ENCODE measurements at regions not wholly inside any gene's neighbourhood (a gene's known extent, or its start where the extent isn't known, plus 50 kb on each side); places are given as distances from the start of the nearest gene placed in this dataset.

- H3K27ac Mint-ChIP-seq = no peak overlapping the region
Observed at GRCh38 chr16:5582529-5582928, 484.9 kb upstream of the EEF2KMT start.

GRCh38 chr16:5581908-5582307 lies 484.3 kb upstream of the EEF2KMT start:
- Mint-ChIP-seq H3K36me3 (no peaks in the 10 kb centered on the region), H3K27ac (no peak overlapping the region), H3K4me3 (no peak overlapping the region), H3K9me3 (ENCODE audit: low read depth) (no peaks in the 10 kb centered on the region), H3K4me1 (ENCODE audit: low read depth) (no peaks in the 10 kb centered on the region), H3K27me3 (peaks cover 10% of the 10 kb centered on the region)

More at GRCh38 chr16:5582529-5582928, 484.9 kb upstream of the EEF2KMT start:
- H3K4me1 Mint-ChIP-seq (ENCODE audit: low read depth) = no peaks in the 10 kb centered on the region
- no peak overlapping the region for H3K4me3 Mint-ChIP-seq
- H3K36me3 Mint-ChIP-seq = no peaks in the 10 kb centered on the region
- no peaks in the 10 kb centered on the region for H3K9me3 Mint-ChIP-seq (ENCODE audit: low read depth)
- H3K27me3 Mint-ChIP-seq = peaks cover 10% of the 10 kb centered on the region

DNA sequence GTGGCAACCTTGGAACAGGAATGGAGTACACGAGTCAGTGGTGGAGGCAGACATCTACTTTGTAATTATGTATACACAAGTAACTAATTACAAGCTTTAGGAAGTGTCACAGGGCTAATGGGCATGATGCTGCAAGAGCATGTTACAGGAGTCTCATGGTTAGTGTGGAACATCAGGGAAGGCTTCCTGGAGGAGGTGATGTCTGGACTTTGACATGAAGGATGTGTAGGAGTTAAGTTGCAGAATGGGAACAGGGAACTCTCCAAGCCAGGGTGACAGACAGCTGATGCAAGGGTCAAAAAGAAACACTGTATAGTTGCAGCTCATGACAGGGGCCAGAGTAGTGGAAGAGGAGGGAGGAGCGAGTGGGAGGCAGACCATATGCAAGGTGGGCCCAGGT lies 483.8 kb upstream of the EEF2KMT start:
- Mint-ChIP-seq H3K9me3 (ENCODE audit: low read depth) (no peaks in the 10 kb centered on the region), H3K27me3 (peaks cover 10% of the 10 kb centered on the region), H3K36me3 (no peaks in the 10 kb centered on the region), H3K27ac (no peak overlapping the region), H3K4me3 (no peak overlapping the region), H3K4me1 (ENCODE audit: low read depth) (no peaks in the 10 kb centered on the region)

- Mint-ChIP-seq H3K36me3 (no peaks in the 10 kb centered on the region), H3K27ac (no peak overlapping the region), H3K4me1 (ENCODE audit: low read depth) (no peaks in the 10 kb centered on the region)
Observed at GRCh38 chr16:5580772-5581171, 483.2 kb upstream of the EEF2KMT start.

GRCh38 chr16:5580296-5580695 lies 482.7 kb upstream of the EEF2KMT start:
- Mint-ChIP-seq H3K27me3 (peaks cover 4% of the 10 kb centered on the region), H3K36me3 (no peaks in the 10 kb centered on the region), H3K4me3 (no peak overlapping the region), H3K9me3 (ENCODE audit: low read depth) (no peaks in the 10 kb centered on the region), H3K27ac (no peak overlapping the region), H3K4me1 (ENCODE audit: low read depth) (no peaks in the 10 kb centered on the region)

More at GRCh38 chr16:5580772-5581171, 483.2 kb upstream of the EEF2KMT start:
- peaks cover 8% of the 10 kb centered on the region for H3K27me3 Mint-ChIP-seq
- H3K4me3 Mint-ChIP-seq = no peak overlapping the region
- no peaks in the 10 kb centered on the region for H3K9me3 Mint-ChIP-seq (ENCODE audit: low read depth)

DNA sequence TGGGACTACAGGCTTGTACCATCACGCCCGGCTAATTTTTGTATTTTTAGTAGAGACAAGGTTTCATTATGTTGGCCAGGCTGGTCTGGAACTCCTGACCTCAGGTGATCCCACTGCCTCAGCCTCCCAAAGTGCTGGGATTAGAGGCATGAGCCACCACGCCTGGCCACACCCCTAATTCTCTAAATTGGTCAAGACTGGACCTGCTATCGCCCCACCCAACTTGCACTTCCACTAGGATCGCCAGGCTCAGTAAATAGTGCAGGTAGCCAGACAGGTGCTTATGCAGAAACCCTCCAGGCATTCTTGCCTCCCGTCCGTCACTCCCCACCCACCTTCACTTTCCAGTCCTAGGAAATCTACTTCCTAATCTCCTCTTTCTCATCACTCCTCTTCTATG lies 481.4 kb upstream of the EEF2KMT start:
- Mint-ChIP-seq H3K9me3 (ENCODE audit: low read depth) (no peaks in the 10 kb centered on the region), H3K27me3 (peaks cover 3% of the 10 kb centered on the region), H3K27ac (no peak overlapping the region), H3K36me3 (no peaks in the 10 kb centered on the region), H3K4me3 (no peak overlapping the region), H3K4me1 (ENCODE audit: low read depth) (no peaks in the 10 kb centered on the region)

GRCh38 chr16:5577463-5577862 lies 479.9 kb upstream of the EEF2KMT start:
- Mint-ChIP-seq H3K27me3 (peaks cover 5% of the 10 kb centered on the region), H3K36me3 (no peaks in the 10 kb centered on the region), H3K4me1 (ENCODE audit: low read depth) (no peaks in the 10 kb centered on the region), H3K27ac (no peak overlapping the region), H3K9me3 (ENCODE audit: low read depth) (no peaks in the 10 kb centered on the region), H3K4me3 (no peak overlapping the region)

DNA sequence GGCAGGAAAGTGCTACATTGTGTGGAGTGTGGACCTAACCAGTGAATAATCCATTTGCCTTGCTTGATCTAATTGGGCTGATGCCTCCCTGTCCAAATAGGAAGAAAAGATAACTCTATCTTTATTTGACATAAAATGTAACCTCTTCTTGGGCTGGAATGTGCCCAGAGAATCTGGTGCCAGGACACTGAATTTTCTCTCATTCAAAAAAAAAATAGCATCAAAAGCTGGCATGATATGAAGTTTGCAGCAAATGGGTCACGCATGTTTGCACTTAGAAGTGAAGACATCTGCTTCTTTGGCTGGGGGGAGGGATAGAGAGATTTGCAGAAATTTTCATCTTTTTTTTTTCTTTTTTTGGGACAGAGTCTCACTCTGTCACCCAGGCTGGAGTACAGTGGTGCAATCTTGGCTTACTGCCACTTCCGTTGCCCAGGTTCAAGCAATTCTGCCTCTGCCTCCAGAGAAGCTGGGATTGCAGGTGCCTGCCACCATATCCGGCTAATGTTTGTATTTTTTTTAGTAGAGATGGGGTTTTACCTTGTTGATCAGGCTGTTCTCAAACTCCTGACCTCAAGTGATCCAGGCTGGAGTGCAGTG lies 478.2 kb upstream of the EEF2KMT start:
- Mint-ChIP-seq H3K9me3 (ENCODE audit: low read depth) (no peaks in the 10 kb centered on the region), H3K4me3 (no peak overlapping the region), H3K36me3 (no peaks in the 10 kb centered on the region), H3K27me3 (peaks cover 5% of the 10 kb centered on the region), H3K4me1 (ENCODE audit: low read depth) (no peaks in the 10 kb centered on the region), H3K27ac (no peak overlapping the region)

GRCh38 chr16:5575121-5575520 lies 477.5 kb upstream of the EEF2KMT start:
- Mint-ChIP-seq H3K4me3 (no peak overlapping the region), H3K27ac (no peak overlapping the region), H3K9me3 (ENCODE audit: low read depth) (no peaks in the 10 kb centered on the region), H3K27me3 (peaks cover 5% of the 10 kb centered on the region), H3K36me3 (no peaks in the 10 kb centered on the region), H3K4me1 (ENCODE audit: low read depth) (no peaks in the 10 kb centered on the region)

GRCh38 chr16:5572056-5572455 lies 474.5 kb upstream of the EEF2KMT start:
- no peaks in the 10 kb centered on the region for H3K36me3 Mint-ChIP-seq
- H3K4me3 Mint-ChIP-seq = no peak overlapping the region
- peaks cover 5% of the 10 kb centered on the region for H3K27me3 Mint-ChIP-seq
- H3K27ac Mint-ChIP-seq = no peak overlapping the region
- H3K9me3 Mint-ChIP-seq (ENCODE audit: low read depth) = peaks cover 3% of the 10 kb centered on the region
- H3K4me1 Mint-ChIP-seq (ENCODE audit: low read depth) = no peaks in the 10 kb centered on the region

GRCh38 chr16:5571446-5571845 lies 473.9 kb upstream of the EEF2KMT start:
- H3K4me3 Mint-ChIP-seq = no peak overlapping the region
- H3K27me3 Mint-ChIP-seq = peaks cover 5% of the 10 kb centered on the region
- no peaks in the 10 kb centered on the region for H3K4me1 Mint-ChIP-seq (ENCODE audit: low read depth)
- H3K9me3 Mint-ChIP-seq (ENCODE audit: low read depth) = peaks cover 3% of the 10 kb centered on the region
- H3K36me3 Mint-ChIP-seq = no peaks in the 10 kb centered on the region
- H3K27ac Mint-ChIP-seq = no peak overlapping the region

DNA sequence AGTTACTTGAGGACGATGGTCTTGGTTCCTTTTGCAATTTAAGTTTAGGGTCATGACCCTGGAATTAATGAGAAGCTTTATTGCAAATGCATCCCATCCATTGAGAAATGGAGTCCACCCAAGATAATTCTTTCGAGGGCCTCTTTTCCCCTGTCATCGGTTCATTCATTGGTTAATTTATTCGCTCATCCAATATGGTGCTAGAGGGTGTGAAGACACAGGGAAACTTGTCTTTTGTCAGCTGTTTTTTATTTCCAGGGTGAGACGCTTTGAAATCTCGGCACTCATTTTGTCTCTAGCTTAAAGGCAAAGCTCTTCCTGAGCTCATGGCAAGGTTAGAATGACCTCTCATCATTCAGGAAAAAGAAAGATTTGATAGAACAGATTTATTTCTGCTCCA lies 464.2 kb upstream of the EEF2KMT start:
- no peaks in the 10 kb centered on the region for H3K27me3 Mint-ChIP-seq
- H3K9me3 Mint-ChIP-seq (ENCODE audit: low read depth) = peaks cover 8% of the 10 kb centered on the region
- H3K4me3 Mint-ChIP-seq = no peak overlapping the region
- no peak overlapping the region for H3K27ac Mint-ChIP-seq
- no peaks in the 10 kb centered on the region for H3K36me3 Mint-ChIP-seq
- peaks cover 2% of the 10 kb centered on the region for H3K4me1 Mint-ChIP-seq (ENCODE audit: low read depth)

DNA sequence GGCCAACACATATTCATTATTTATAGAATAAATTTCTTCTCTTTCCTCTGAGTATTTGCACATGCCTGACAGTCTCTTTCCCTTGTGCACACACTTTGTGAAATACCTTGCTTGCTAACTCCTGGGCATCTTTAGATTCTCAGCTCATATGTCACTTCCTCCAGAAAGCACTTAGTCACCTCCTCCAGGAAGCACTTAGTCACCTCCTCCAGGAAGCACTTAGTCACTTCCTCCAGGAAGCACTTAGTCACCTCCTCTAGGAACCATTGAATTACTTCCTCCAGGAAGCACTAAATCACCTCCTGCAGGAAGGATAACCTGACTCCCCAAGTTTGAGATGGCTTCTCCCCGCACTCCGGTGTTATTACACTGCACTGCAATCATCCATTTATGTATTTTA lies 462.5 kb upstream of the EEF2KMT start:
- Mint-ChIP-seq H3K27ac (no peak overlapping the region), H3K36me3 (no peaks in the 10 kb centered on the region), H3K4me1 (ENCODE audit: low read depth) (peaks cover 2% of the 10 kb centered on the region), H3K27me3 (no peaks in the 10 kb centered on the region), H3K9me3 (ENCODE audit: low read depth) (peaks cover 8% of the 10 kb centered on the region), H3K4me3 (no peak overlapping the region)

- peaks cover 2% of the 10 kb centered on the region for H3K27me3 Mint-ChIP-seq
- peaks cover 2% of the 10 kb centered on the region for H3K4me1 Mint-ChIP-seq (ENCODE audit: low read depth)
- H3K9me3 Mint-ChIP-seq (ENCODE audit: low read depth) = peaks cover 8% of the 10 kb centered on the region
- no peaks in the 10 kb centered on the region for H3K36me3 Mint-ChIP-seq
- no peak overlapping the region for H3K4me3 Mint-ChIP-seq
- H3K27ac Mint-ChIP-seq = no peak overlapping the region
Observed at GRCh38 chr16:5557966-5558365, 460.4 kb upstream of the EEF2KMT start.

DNA sequence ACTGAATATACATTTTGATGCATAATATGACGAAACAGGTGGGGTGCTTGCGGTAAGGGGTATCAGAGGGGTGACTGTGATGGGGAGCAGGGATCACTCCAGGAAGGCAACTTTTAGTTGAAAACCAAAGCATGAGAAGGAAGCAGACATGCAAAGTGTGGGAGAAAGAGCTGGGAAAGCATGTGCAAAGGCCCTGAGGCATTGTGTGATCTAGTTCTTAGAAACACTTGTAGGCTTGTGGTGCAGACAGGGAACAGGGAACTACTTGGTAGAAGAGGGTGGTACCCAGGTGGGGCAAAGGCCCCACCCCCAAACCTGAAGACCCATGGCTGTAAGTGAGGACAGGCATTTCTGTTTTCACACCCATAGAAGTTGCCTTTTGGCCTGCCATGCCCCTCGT lies 459.9 kb upstream of the EEF2KMT start:
- H3K27me3 Mint-ChIP-seq = peaks cover 2% of the 10 kb centered on the region
- H3K36me3 Mint-ChIP-seq = no peaks in the 10 kb centered on the region
- H3K9me3 Mint-ChIP-seq (ENCODE audit: low read depth) = peaks cover 8% of the 10 kb centered on the region
- peaks cover 2% of the 10 kb centered on the region for H3K4me1 Mint-ChIP-seq (ENCODE audit: low read depth)
- no peak overlapping the region for H3K27ac Mint-ChIP-seq
- H3K4me3 Mint-ChIP-seq = no peak overlapping the region

GRCh38 chr16:5556158-5556810 lies 458.7 kb upstream of the EEF2KMT start:
- Mint-ChIP-seq H3K4me3 (no peak overlapping the region), H3K9me3 (ENCODE audit: low read depth) (peaks cover 3% of the 10 kb centered on the region), H3K36me3 (no peaks in the 10 kb centered on the region), H3K4me1 (ENCODE audit: low read depth) (peaks cover 2% of the 10 kb centered on the region), H3K27ac (no peak overlapping the region), H3K27me3 (peaks cover 2% of the 10 kb centered on the region)
